ENCODE measurements at regions not wholly inside any gene's neighbourhood (a gene's known extent, or its start where the extent isn't known, plus 50 kb on each side); places are given as distances from the start of the nearest gene placed in this dataset.
"Not testable (repeated sequence)": the region's sequence is repeated elsewhere in the genome, so short reads cannot be mapped to it uniquely, and the experiment has no call there.

DNA sequence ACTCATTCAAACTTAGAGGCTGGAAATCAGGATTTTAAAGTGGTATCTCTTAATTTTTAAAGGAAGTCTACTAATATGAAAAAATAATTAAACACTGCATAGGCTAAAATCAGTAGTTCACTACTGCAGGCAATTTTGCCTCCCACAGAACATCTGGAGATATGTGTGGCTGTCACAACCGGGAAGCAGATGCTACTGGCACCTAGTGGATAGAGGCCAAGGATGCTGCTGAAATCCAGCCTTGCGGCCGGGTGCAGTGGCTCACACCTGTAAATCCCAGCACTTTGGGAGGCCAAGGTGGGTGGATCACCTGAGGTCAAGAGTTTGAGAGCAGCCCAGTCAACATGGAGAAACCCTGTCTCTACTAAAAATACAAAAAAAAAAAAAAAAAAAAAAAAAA lies 473.9 kb downstream of the XYLT1 start:
- no peak for FAIRE-seq
- no peak overlapping the region for H3K4me3 ChIP-seq
- WGBS, 2 donors, result 48 to 54% methylated on average over 3 of the region's 3 CpGs
- no peak for ATAC-seq
- no peak for DNase-seq
- intact Hi-C loops (cut with DNase I), result no loop called here
- H3K4me1 ChIP-seq, result no peaks in the 10 kb centered on the region
- peaks cover 0 to 5% (median 0%) of the 10 kb centered on the region in 4 donors for H3K27me3 ChIP-seq
- TF ChIP-seq, protein P1, sequence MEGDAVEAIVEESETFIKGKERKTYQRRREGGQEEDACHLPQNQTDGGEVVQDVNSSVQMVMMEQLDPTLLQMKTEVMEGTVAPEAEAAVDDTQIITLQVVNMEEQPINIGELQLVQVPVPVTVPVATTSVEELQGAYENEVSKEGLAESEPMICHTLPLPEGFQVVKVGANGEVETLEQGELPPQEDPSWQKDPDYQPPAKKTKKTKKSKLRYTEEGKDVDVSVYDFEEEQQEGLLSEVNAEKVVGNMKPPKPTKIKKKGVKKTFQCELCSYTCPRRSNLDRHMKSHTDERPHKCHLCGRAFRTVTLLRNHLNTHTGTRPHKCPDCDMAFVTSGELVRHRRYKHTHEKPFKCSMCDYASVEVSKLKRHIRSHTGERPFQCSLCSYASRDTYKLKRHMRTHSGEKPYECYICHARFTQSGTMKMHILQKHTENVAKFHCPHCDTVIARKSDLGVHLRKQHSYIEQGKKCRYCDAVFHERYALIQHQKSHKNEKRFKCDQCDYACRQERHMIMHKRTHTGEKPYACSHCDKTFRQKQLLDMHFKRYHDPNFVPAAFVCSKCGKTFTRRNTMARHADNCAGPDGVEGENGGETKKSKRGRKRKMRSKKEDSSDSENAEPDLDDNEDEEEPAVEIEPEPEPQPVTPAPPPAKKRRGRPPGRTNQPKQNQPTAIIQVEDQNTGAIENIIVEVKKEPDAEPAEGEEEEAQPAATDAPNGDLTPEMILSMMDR (IDR thresholded peaks at IDR 0.05), result no peak
- no peaks in the 10 kb centered on the region for H3K36me3 ChIP-seq
- no peaks in the 10 kb centered on the region for H3K9me3 ChIP-seq
- H3K27ac ChIP-seq, result no peak overlapping the region

DNA sequence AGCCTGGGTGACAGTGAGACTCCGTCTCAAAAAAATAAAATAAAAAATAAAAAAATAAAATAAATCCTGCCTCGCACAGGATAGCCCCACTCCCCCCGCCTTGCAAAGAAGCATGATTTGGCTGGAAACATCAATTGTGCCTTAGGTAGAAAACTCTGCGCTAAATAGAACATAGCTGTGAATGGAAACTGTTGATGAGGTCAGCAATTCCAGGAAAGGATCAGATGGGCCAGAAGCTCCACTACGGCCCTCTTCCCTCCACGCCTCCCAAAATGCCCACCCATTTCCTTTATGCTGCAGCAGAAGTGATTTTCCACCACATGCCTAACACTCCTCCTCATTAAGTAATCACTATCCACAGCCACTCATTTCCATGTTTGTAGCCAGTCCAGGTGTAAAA lies 473.4 kb downstream of the XYLT1 start:
- H3K4me3 ChIP-seq, result no peak overlapping the region
- no peak for FAIRE-seq

DNA sequence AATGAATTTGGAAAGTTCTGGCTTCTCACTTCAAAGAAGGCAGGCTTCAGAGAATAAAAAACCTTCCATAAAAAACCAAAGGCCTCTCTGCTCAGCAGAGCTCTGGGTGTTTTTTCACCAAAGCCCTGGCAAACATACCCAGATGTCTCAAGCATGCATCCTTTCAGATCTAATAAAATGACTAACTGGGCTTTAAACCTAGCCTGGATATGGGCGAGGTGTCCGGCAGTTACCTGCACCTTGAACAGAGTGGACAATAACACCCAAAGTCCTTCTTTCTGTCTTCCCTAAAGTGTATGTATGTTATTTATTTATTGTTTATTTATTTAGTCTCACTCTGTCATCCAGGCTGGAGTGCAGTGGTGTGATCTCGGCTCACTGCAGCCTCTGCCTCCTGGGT lies 469.3 kb downstream of the XYLT1 start:
- ATAC-seq, result no peak

More for the DNA sequence above, 473.4 kb downstream of the XYLT1 start:
- H3K27me3 ChIP-seq, result peaks cover 0 to 5% (median 0%) of the 10 kb centered on the region in 4 donors
- no peaks in the 10 kb centered on the region for H3K9me3 ChIP-seq
- ATAC-seq, result no peak
- WGBS, 2 donors, result 72 to 84% methylated on average over 6 of the region's 6 CpGs
- no peaks in the 10 kb centered on the region for H3K4me1 ChIP-seq
- no peak for DNase-seq
- intact Hi-C loops (cut with DNase I), result no loop called here
- TF ChIP-seq, protein P1 (IDR thresholded peaks at IDR 0.05), result no peak
- H3K36me3 ChIP-seq, result no peaks in the 10 kb centered on the region
- H3K27ac ChIP-seq, result no peak overlapping the region

DNA sequence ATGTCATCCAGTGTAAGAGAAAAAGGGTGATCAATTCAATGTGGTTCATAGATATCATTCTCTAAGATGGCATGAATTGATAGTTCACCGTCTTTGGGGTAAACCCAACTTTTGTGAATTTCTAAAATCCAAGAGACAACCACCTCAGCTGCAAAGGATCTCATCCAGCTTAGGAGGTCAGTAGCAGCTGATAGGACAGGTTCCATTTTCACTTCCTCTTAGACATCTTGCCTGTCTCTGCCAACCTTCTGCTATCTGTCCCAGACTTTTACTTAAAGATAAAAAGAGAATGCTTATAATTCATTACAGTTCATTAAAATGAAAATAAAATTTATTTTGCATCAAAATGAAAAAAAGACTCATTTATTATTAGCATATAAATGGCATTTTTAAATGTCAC lies 468.2 kb downstream of the XYLT1 start:
- Histone ChIP-seq H3K27ac (no peak overlapping the region), H3K36me3 (no peaks in the 10 kb centered on the region), H3K4me3 (no peak overlapping the region), H3K4me1 (no peaks in the 10 kb centered on the region), H3K9me3 (no peaks in the 10 kb centered on the region), H3K27me3 (peaks cover 0 to 3% (median 0%) of the 10 kb centered on the region in 4 donors)
- WGBS, 2 donors, result 59 to 66% methylated on average over 1 of the region's 1 CpG
- intact Hi-C loops (cut with DNase I), result no loop called here
- no peak for DNase-seq
- no peak for FAIRE-seq
- TF ChIP-seq, protein P1 (IDR thresholded peaks at IDR 0.05), result no peak
- ATAC-seq, result no peak

More for the DNA sequence above, 469.3 kb downstream of the XYLT1 start:
- 70 to 76% methylated on average over 3 of the region's 3 CpGs for WGBS, 2 donors
- no peaks in the 10 kb centered on the region for H3K4me1 ChIP-seq
- peaks cover 0 to 5% (median 0%) of the 10 kb centered on the region in 4 donors for H3K27me3 ChIP-seq
- H3K9me3 ChIP-seq, result no peaks in the 10 kb centered on the region
- no peak overlapping the region for H3K27ac ChIP-seq
- H3K36me3 ChIP-seq, result no peaks in the 10 kb centered on the region
- no peak for FAIRE-seq
- no peak for DNase-seq
- intact Hi-C loops (cut with DNase I), result no loop called here
- TF ChIP-seq, protein P1 (IDR thresholded peaks at IDR 0.05), result no peak
- H3K4me3 ChIP-seq, result no peak overlapping the region

DNA sequence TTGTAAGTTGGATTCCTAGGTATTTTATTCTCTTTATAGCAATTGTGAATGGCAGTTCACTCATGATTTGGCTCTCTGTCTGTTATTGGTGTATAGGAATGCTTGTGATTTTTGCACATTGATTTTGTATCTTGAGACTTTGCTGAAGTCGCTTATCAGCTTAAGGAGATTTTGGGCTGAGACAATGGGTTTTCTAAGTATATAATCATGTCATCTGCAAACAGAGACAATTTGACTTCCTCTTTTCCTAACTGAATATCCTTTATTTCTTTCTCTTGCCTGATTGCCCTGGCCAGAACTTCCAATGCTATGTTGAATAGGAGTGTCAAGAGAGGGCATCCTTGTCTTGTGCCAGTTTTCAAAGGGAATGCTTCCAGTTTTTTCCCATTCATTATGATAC lies 464.8 kb downstream of the XYLT1 start:
- DNase-seq; H3K4me1 ChIP-seq; ATAC-seq; FAIRE-seq; H3K36me3 ChIP-seq; H3K4me3 ChIP-seq; H3K27me3 ChIP-seq; H3K9me3 ChIP-seq; intact Hi-C loops (cut with DNase I); H3K27ac ChIP-seq: not testable (repeated sequence)
- 79 to 95% methylated on average over 1 of the region's 1 CpG for WGBS, 2 donors

DNA sequence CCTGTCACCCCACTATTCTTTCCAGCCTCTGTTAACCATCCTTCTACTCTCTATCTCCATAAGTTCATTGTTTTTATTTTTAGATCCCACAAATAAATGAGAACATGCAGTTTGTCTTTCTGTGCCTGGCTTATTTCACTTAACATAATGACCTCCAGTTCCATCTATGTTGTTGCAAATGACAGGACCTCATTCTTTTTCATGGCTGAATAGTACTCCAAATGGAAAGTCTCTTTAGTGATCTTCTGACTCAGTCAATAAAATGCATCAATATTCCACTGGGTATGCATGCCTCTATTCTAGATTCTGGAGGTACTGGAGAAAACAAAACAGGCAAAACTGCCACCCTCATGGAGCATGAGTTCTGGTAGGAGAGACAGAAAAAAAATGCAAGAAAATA lies 459.0 kb downstream of the XYLT1 start:
- ATAC-seq, result no peak
- no peaks in the 10 kb centered on the region for H3K36me3 ChIP-seq
- TF ChIP-seq, protein P1 (IDR thresholded peaks at IDR 0.05), result no peak
- intact Hi-C loops (cut with DNase I), result no loop called here
- no peak for DNase-seq
- FAIRE-seq, result no peak
- H3K9me3 ChIP-seq, result no peaks in the 10 kb centered on the region
- no peak overlapping the region for H3K27ac ChIP-seq
- H3K27me3 ChIP-seq, result peaks cover 0 to 3% (median 0%) of the 10 kb centered on the region in 4 donors
- H3K4me3 ChIP-seq, result no peak overlapping the region
- no peaks in the 10 kb centered on the region for H3K4me1 ChIP-seq

Data from pancreas (tissue), 10 donors.